HG02884 (cell line): ENCODE measurements at regions not wholly inside any gene's neighbourhood (a gene's known extent, or its start where the extent isn't known, plus 50 kb on each side); places are given as distances from the start of the nearest gene placed in this dataset.

Experiments used
- ATAC-seq: cut with Tn5 transposase; IDR thresholded peaks from one replicate; pipeline ENCODE4 v1.9.1; 2021; ENCODE audit warnings: mild to moderate bottlenecking, moderate library complexity; ENCODE audit not compliant: unreplicated experiment

GRCh38 chr9:82295181-82295580 is 306.6 kb downstream of the SPATA31D1 start:
- ATAC-seq = no peak

DNA sequence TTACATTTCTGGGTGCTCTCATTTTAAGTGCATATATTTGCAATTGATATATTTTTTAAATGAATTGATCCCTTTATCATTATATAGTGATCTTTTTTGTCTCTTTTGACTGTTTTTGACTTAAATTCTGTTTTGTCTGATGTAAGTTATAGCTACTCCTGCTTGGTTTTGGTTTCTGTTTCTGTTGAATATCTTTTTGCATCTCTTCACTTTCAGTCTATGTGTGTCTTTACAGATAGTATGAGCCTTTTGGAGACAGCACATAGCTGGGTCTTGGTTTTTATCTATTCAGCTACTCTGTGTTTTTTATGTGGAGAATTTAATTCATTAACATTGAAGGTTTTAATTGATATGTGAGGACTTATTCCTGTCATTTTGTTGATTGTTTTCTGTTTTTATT is 311.3 kb downstream of the SPATA31D1 start:
- no peak for ATAC-seq

GRCh38 chr9:82302968-82303655 is 314.5 kb downstream of the SPATA31D1 start:
- no peak for ATAC-seq

GRCh38 chr9:82308836-82309235 is 320.3 kb downstream of the SPATA31D1 start:
- no peak for ATAC-seq

DNA sequence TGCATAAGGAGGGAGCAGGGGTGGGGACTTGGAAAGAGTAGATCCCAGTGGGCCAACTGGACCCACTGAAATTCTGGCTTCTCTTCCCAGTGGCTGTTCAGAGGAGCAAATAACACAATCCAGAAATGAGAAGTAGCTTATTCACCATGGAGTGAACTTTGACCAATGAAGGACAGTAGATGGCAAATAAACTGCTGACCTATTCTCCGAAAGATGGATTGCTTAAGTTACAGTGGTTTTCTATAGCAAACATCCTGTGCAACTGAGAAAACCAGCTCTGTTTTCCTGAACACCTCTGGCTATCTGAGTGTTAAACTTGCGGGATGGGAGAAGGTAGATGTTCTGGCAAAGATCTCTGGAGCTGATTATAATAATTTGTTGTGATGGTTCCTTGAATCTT is 325.1 kb downstream of the SPATA31D1 start:
- ATAC-seq = no peak

- no peak for ATAC-seq
These were observed 332.0 kb downstream of the SPATA31D1 start for GRCh38 chr9:82320566-82320965.

DNA sequence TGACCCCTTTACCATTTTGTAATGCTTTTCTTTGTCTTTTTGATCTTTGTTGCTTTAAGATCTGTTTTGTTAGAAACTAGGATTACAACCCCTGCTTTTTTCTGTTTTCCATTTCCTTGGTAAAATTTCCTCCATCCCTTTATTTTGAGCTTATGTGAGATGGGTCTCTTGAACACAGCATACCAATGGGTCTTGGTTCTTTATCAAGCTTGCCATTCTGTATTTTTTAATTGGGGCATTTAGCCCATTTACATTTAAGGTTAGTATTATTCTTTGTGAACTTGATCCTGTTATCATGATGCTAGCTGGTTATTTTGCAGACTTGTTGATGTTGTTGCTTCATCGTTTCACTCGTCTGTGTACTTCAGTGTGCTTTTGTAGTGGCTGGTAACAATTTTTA is 337.3 kb downstream of the SPATA31D1 start:
- no peak for ATAC-seq

DNA sequence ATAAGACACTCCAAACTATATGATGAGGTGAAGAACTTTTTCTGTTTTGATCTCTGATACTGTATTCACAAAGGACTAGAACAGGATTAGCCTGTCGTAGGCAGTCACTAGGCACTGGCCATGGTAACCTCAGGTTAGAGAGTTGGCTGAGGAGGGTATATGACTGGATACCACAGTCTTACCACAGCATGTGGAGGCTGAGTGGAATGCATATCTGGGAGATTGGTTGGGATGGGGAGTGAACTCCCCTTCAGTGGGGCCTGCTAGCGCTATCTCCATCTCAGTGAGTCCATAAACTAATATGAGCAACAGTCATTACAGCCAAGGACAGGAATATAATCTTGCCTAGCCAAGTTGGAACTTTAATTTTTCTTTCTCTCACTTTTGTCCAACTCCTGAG is 339.1 kb downstream of the SPATA31D1 start:
- no peak for ATAC-seq

GRCh38 chr9:82331079-82331478 is 342.5 kb downstream of the SPATA31D1 start:
- no peak for ATAC-seq

- ATAC-seq = no peak
These were observed 343.6 kb downstream of the SPATA31D1 start for GRCh38 chr9:82332018-82332773.

GRCh38 chr9:82332774-82333152 is 344.2 kb downstream of the SPATA31D1 start:
- no peak for ATAC-seq

- no peak for ATAC-seq
These were observed 345.1 kb downstream of the SPATA31D1 start for GRCh38 chr9:82333671-82334070.

GRCh38 chr9:82334286-82334685 is 345.7 kb downstream of the SPATA31D1 start:
- ATAC-seq = no peak

DNA sequence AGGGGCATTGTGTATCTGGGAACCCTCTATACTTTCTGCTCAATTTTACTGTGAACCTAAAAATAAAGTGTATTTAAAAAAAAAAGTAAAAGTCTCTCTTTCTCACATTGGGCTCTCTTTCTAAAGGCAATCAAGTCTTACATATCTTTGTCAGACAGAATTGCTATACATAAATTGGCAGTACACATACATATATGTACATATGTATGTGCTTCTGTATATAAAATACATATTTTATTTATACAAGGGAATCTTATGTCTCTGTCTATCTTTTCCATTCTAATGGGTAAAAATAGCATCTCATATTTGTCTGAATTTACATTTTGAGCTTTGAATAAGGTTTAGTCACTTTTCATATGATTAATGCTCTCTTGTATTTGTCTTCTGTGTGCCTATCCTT is 348.8 kb downstream of the SPATA31D1 start:
- ATAC-seq = no peak

- ATAC-seq = no peak
These were observed 353.5 kb downstream of the SPATA31D1 start for GRCh38 chr9:82342046-82342445.

GRCh38 chr9:82346040-82346439 is 357.5 kb downstream of the SPATA31D1 start:
- ATAC-seq = no peak

- no peak for ATAC-seq
These were observed 365.2 kb downstream of the SPATA31D1 start for GRCh38 chr9:82353631-82354278.

DNA sequence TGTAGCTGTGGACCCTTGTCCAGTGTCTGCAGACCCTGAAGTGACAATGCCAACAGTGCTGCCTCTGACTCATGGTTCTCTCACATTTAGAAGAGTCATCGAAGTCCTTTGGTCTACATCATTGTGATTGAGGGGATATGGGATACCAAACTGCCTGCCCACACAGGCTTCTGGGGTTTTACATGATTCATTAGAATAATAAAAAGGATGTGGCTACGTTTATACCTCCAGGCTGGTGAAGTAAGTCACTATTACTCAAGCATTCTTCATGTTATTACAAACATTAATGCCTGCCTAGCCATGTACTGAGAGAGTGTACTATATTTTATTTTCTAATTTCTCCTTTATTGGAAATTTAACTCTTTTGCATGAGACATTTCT is 365.7 kb downstream of the SPATA31D1 start:
- ATAC-seq = no peak

- no peak for ATAC-seq
These were observed 367.6 kb downstream of the SPATA31D1 start for GRCh38 chr9:82356131-82356530.

DNA sequence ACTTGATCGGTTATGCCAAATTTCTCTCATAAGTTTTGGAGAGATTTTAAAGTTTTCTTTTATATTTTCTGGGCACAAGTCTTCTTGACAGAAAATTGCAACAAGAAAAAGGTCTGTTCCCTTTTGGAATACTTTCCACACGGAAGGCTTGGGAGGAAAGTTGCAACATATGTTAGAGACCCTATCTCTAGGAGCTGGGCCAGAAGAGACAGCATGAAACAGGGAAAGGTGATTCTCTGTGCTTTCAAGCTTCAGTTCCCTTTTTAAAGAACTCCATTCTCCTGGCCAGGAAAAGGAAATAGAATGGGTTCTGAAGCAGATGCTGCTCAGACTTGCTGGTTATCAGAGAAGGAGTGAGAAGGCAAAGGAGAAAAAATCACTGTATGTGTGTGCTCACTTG is 368.3 kb downstream of the SPATA31D1 start:
- ATAC-seq = no peak

GRCh38 chr9:82363198-82363597 is 374.6 kb downstream of the SPATA31D1 start:
- ATAC-seq = no peak

DNA sequence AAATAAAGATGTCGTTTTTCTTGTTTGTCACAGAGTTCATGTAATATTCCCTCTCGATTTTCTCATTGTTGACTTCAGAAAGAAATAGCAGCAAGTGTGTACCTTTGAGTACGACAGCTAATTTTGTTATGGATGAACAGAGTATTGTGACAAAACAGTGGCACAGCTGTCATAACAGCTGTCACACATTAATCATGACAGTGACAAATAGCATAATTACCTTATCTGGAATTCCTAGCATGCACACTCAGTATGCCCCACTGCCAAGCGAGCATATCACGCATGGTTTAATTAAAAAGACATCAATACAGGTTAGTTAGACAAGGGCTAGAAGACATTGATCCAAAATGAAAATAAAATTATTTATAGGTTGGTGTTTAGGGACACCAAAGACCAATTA is 375.1 kb downstream of the SPATA31D1 start:
- no peak for ATAC-seq
